ENCODE measurements at regions not wholly inside any gene's neighbourhood (a gene's known extent, or its start where the extent isn't known, plus 50 kb on each side); places are given as distances from the start of the nearest gene placed in this dataset.

GRCh38 chr6:165229216-165229615 lies 80.2 kb downstream of the C6orf118 start:
- DNase-seq (ENCODE audit: low spot score) = no peak

- no peak for DNase-seq (ENCODE audit: low spot score)
Measured at GRCh38 chr6:165227644-165228329, 81.6 kb downstream of the C6orf118 start.

GRCh38 chr6:165223736-165224135 lies 85.7 kb downstream of the C6orf118 start:
- DNase-seq (ENCODE audit: low spot score) = no peak

- DNase-seq (ENCODE audit: low spot score) = no peak
Measured at GRCh38 chr6:165223101-165223500, 86.3 kb downstream of the C6orf118 start.

- DNase-seq (ENCODE audit: low spot score) = no peak
Measured at GRCh38 chr6:165222315-165223025, 86.9 kb downstream of the C6orf118 start.

- no peak for DNase-seq (ENCODE audit: low spot score)
Measured at GRCh38 chr6:165220045-165220444, 89.4 kb downstream of the C6orf118 start.

GRCh38 chr6:165219629-165220028 lies 89.8 kb downstream of the C6orf118 start:
- DNase-seq (ENCODE audit: low spot score) = no peak

GRCh38 chr6:165218829-165219228 lies 90.6 kb downstream of the C6orf118 start:
- no peak for DNase-seq (ENCODE audit: low spot score)

GRCh38 chr6:165206798-165207197 lies 102.6 kb downstream of the C6orf118 start:
- no peak for DNase-seq (ENCODE audit: low spot score)

GRCh38 chr6:165205632-165206031 lies 103.8 kb downstream of the C6orf118 start:
- DNase-seq (ENCODE audit: low spot score) = no peak

- DNase-seq (ENCODE audit: low spot score) = no peak
Measured at GRCh38 chr6:165204807-165205545, 104.4 kb downstream of the C6orf118 start.

GRCh38 chr6:165200178-165200577 lies 109.2 kb downstream of the C6orf118 start:
- DNase-seq (ENCODE audit: low spot score) = no peak

GRCh38 chr6:165191461-165191860 lies 117.9 kb downstream of the C6orf118 start:
- no peak for DNase-seq (ENCODE audit: low spot score)

GRCh38 chr6:165186441-165187205 lies 122.8 kb downstream of the C6orf118 start:
- DNase-seq (ENCODE audit: low spot score) = no peak

GRCh38 chr6:165186041-165186440 lies 123.4 kb downstream of the C6orf118 start:
- DNase-seq (ENCODE audit: low spot score) = no peak

GRCh38 chr6:165184192-165184979 lies 125.0 kb downstream of the C6orf118 start:
- no peak for DNase-seq (ENCODE audit: low spot score)

- no peak for DNase-seq (ENCODE audit: low spot score)
Measured at GRCh38 chr6:165183496-165184140, 125.8 kb downstream of the C6orf118 start.

- no peak for DNase-seq (ENCODE audit: low spot score)
Measured at GRCh38 chr6:165183071-165183470, 126.3 kb downstream of the C6orf118 start.

- no peak for DNase-seq (ENCODE audit: low spot score)
Measured at GRCh38 chr6:165181951-165182414, 127.4 kb downstream of the C6orf118 start.

- no peak for DNase-seq (ENCODE audit: low spot score)
Measured at GRCh38 chr6:165178056-165178455, 131.3 kb downstream of the C6orf118 start.

GRCh38 chr6:165173484-165173883 lies 135.9 kb downstream of the C6orf118 start:
- no peak for DNase-seq (ENCODE audit: low spot score)

Data from CD4-positive, alpha-beta T cell treated with Interleukin-2 at 100 ng/mL for 4 hours (primary cell).